GM12878 (cell line): ENCODE measurements at regions not wholly inside any gene's neighbourhood (a gene's known extent, or its start where the extent isn't known, plus 50 kb on each side); places are given as distances from the start of the nearest gene placed in this dataset.

Experiments used
- CBX5 ChIP-seq: sonication (generic); IDR thresholded peaks from 2 replicates; pipeline ENCODE4 v1.6.1; 2016; ENCODE audit warnings: low read depth, moderate library complexity, mild to moderate bottlenecking, inconsistent platforms
- CREM ChIP-seq: IDR thresholded peaks from 2 replicates; pipeline ENCODE4 v1.6.1; 2014; ENCODE audit warnings: antibody characterized with exemption, low read depth
- DPF2 ChIP-seq: fragments of 450-650 bp; IDR thresholded peaks from 2 replicates; pipeline ENCODE4 v1.6.1; 2017; ENCODE audit warnings: mild to moderate bottlenecking
- EED ChIP-seq: sonication (generic); IDR thresholded peaks from 2 replicates; pipeline ENCODE4 v1.6.1; 2016; ENCODE audit warnings: antibody characterized with exemption, low read depth
- HSF1 ChIP-seq: fragments of 150-350 bp; IDR thresholded peaks from 2 replicates; pipeline ENCODE4 v1.6.1; 2014; ENCODE audit warnings: mild to moderate bottlenecking, low read depth, low read length
- MYB ChIP-seq: fragments of 150-350 bp; IDR thresholded peaks from 2 replicates; pipeline ENCODE4 v1.6.1; 2014; ENCODE audit warnings: mild to moderate bottlenecking, low read depth, low read length, borderline replicate concordance
- NR2F1 ChIP-seq: fragments of 450-650 bp; conservative IDR thresholded peaks from 2 replicates; pipeline ENCODE4 v1.6.1; 2017; ENCODE audit warnings: mild to moderate bottlenecking
- PAX8 ChIP-seq: fragments of 450-650 bp; IDR thresholded peaks from 2 replicates; pipeline ENCODE4 v1.6.1; 2017; ENCODE audit warnings: mild to moderate bottlenecking, moderate library complexity
- SMARCA5 ChIP-seq: fragments of 450-650 bp; IDR thresholded peaks from 2 replicates; pipeline ENCODE4 v1.6.1; 2017; ENCODE audit warnings: mild to moderate bottlenecking
- SMC3 ChIP-seq: IDR thresholded peaks from 2 replicates; pipeline ENCODE4 v1.6.1; 2011; ENCODE audit warnings: low read length, improper control_type of control experiment, borderline replicate concordance
- SRF ChIP-seq, 2 experiments: IDR thresholded peaks; 2 replicates each; pipeline ENCODE4 v1.6.1; 2011; ENCODE audit warnings: low read depth in 2 of 2, low read length in 2 of 2, mild to moderate bottlenecking in 1 of 2, moderate library complexity in 1 of 2
- SUZ12 ChIP-seq: fragments of 200-600 bp; sonication (generic); IDR thresholded peaks from one replicate; pipeline ENCODE4 v1.6.1; 2018; ENCODE audit warnings: antibody characterized with exemption, mild to moderate bottlenecking; ENCODE audit not compliant: unreplicated experiment
- ZBED1 ChIP-seq: IDR thresholded peaks from 2 replicates; pipeline ENCODE4 v1.6.1; 2016; ENCODE audit warnings: borderline replicate concordance
- ZBTB40 ChIP-seq: fragments of 450-650 bp; IDR thresholded peaks from 2 replicates; pipeline ENCODE4 v1.6.1; 2016; ENCODE audit warnings: mild to moderate bottlenecking, moderate library complexity, borderline replicate concordance
- ZNF207 ChIP-seq: fragments of 450-650 bp; IDR thresholded peaks from 2 replicates; pipeline ENCODE4 v1.6.1; 2014; ENCODE audit warnings: antibody characterized with exemption, mild to moderate bottlenecking, borderline replicate concordance
- ZNF384 ChIP-seq: IDR thresholded peaks from 2 replicates; pipeline ENCODE4 v1.6.1; 2012; ENCODE audit warnings: low read depth, mild to moderate bottlenecking, low read length, improper control_type of control experiment, borderline replicate concordance
- ZNF622 ChIP-seq: fragments of 450-650 bp; IDR thresholded peaks from 2 replicates; pipeline ENCODE4 v1.6.1; 2017; ENCODE audit warnings: mild to moderate bottlenecking, inconsistent platforms
- ZSCAN29 ChIP-seq: fragments of 450-650 bp; IDR thresholded peaks from 2 replicates; pipeline ENCODE4 v1.6.1; 2017; ENCODE audit warnings: mild to moderate bottlenecking, moderate library complexity
- TF ChIP-seq, protein P1 (sequence below): fragments of 450-650 bp; IDR thresholded peaks from 2 replicates; pipeline ENCODE4 v1.6.1; 2017; ENCODE audit warnings: mild to moderate bottlenecking, low read depth, inconsistent platforms; ENCODE audit not compliant: poor library complexity, severe bottlenecking
- TF ChIP-seq, protein P2 (sequence below): IDR thresholded peaks from 2 replicates; pipeline ENCODE4 v1.6.1; 2011; ENCODE audit warnings: borderline replicate concordance, low read depth, mild to moderate bottlenecking, moderate library complexity, low read length; ENCODE audit not compliant: insufficient read depth, poor library complexity, severe bottlenecking

- TF ChIP-seq HSF1 (no peak), PAX8 (no peak), ZBED1 (peak; percentile 85; the same call in 1 of the 2 replicates), SMARCA5 (no peak), DPF2 (peak; percentile 66), ZNF384 (no peak; the same call in 1 of the 2 replicates), ZNF622 (no peak), CBX5 (0 out of 2 replicates have a peak, but pooled peaks have one; percentile 43), ZNF207 (no peak), CREM (peak; percentile 83), ZBTB40 (no peak), SUZ12 (no peak), NR2F1 (peak; percentile 55), ZSCAN29 (peak; percentile 87), MYB (no peak), EED (peak; percentile 94), SRF (IDR thresholded peaks at IDR 0.05; ENCODE audit: low read depth in 2 of 2, low read length in 2 of 2) (peak in 1 of 2 experiments; percentile 94; a peak in 2 of 4 replicates), SMC3 (no peak)
- TF ChIP-seq, protein P1, sequence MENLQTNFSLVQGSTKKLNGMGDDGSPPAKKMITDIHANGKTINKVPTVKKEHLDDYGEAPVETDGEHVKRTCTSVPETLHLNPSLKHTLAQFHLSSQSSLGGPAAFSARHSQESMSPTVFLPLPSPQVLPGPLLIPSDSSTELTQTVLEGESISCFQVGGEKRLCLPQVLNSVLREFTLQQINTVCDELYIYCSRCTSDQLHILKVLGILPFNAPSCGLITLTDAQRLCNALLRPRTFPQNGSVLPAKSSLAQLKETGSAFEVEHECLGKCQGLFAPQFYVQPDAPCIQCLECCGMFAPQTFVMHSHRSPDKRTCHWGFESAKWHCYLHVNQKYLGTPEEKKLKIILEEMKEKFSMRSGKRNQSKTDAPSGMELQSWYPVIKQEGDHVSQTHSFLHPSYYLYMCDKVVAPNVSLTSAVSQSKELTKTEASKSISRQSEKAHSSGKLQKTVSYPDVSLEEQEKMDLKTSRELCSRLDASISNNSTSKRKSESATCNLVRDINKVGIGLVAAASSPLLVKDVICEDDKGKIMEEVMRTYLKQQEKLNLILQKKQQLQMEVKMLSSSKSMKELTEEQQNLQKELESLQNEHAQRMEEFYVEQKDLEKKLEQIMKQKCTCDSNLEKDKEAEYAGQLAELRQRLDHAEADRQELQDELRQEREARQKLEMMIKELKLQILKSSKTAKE = peak; percentile 76
- TF ChIP-seq, protein P2, sequence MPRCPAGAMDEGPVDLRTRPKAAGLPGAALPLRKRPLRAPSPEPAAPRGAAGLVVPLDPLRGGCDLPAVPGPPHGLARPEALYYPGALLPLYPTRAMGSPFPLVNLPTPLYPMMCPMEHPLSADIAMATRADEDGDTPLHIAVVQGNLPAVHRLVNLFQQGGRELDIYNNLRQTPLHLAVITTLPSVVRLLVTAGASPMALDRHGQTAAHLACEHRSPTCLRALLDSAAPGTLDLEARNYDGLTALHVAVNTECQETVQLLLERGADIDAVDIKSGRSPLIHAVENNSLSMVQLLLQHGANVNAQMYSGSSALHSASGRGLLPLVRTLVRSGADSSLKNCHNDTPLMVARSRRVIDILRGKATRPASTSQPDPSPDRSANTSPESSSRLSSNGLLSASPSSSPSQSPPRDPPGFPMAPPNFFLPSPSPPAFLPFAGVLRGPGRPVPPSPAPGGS = peak; percentile 90
These were observed 161.5 kb downstream of the KATNAL1 start (continued) for GRCh38 chr13:30145709-30146367.
